ENCODE measurements at regions not wholly inside any gene's neighbourhood (a gene's known extent, or its start where the extent isn't known, plus 50 kb on each side); places are given as distances from the start of the nearest gene placed in this dataset.
"Not testable (repeated sequence)": the region's sequence is repeated elsewhere in the genome, so short reads cannot be mapped to it uniquely, and the experiment has no call there.

DNA sequence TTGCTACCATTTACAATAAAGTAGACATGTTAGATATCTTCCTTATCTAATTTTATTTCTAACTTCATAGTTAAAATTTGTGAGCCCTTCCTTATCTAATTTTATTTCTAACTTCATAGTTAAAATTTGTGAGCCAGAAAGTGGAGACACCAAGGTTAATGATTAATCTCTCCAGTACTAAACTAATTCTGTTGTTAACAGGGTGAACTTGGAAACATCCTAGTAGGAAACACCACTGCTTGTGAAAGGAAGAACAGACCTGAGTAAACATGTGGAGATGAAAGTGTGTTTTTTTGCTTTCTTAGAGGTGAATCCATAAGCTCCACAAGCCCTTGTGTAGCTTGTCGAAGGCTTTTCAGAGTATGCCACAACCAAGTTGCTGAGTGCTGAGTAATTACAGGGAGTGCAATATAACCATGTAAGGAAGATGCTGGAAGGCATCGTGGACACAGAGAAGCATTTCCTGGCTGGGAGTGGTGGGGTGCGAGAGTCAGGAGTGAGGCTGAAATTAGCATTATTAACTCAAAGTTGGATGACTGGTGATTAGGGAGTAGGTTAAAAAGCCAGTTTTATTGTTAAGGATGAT lies 118.6 kb upstream of the NEIL3 start:
- peak in 1 of 2 experiments; percentile 0 for DNase-seq

DNA sequence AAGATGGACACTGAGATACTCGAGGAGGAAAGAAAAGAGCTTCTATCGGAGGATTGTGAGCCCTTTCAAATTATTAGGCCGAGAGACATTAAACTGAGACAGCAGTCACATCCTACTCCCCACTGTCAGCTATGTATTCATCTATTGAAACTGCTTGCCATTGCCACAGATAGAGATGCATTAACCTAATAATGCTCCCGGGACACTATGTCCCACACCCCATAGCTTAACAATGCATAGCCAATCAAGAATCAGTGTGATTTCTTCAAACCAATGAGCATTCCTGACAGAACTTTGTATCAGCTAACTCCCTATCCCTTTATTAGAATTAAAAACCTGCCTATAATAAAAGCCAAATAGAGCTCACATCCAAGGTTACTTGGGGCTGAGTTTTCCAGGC lies 118.1 kb upstream of the NEIL3 start:
- no peak for DNase-seq

DNA sequence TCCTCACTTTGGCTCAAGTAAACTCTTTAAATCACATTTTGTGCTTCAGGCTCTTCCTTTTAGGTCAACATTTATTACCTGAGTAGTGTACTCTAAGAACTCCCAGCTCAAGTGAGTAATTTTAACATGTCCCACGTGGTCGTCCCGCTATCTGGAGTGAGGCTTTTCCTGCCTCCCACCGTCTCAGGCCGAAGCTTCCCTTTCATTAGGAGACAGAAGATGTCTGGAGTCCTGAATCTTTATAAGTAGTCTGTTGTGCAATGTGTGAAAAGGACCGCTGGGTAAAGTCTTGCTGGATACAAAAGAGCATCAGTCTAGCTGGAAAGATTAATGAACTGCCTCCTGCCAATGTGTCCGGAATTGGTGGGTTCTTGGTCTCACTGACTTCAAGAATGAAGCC lies 117.7 kb upstream of the NEIL3 start:
- DNase-seq, result no peak

DNA sequence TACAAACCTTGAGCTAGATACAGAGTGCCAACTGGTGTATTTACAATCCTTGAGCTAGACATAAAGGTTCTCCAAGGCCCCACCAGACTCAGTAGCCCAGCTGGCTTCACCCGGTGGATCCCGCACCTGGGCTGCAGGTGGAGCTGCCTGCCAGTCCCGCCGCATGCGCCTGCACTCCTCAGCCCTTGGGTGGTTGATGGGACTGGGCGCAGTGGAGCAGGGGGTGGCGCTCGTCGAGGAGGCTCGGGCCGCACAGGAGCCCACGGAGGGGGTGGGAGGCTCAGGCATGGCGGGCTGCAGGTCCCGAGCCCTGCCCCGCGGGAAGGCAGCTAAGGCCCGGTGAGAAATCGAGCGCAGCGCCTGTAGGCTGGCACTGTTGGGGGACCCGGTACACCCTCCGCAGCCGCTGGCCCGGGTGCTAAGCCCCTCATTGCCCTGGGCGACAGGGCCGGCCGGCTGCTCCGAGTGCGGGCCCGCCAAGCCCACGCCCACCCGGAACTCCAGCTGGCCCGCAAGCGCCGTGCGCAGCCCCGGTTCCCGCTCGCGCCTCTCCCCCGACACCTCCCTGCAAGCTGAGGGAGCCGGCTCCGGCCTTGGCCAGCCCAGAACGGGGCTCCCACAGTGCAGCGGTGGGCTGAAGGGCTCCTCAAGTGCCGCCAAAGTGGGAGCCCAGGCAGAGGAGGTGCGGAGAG lies 116.5 kb upstream of the NEIL3 start:
- not testable (repeated sequence) for DNase-seq

DNA sequence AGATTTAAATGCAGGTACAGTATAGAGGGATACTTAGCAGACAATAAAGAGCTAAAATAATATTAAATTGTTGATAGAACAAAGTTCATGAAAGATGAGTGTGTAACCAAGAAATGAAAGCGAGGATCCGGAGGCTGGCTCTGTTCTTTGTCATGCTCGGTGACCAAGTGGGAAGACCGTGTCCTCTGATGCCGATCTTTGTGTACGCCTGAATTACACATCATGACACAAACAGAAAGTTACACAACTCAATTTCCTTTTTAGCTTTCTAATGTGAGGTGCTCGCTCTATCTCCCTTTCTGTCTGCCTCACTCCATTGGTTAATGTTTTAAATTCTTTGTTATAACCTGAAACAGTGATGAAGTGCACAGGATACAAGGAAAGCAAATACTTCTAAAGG lies 114.8 kb upstream of the NEIL3 start:
- DNase-seq, result no peak

DNA sequence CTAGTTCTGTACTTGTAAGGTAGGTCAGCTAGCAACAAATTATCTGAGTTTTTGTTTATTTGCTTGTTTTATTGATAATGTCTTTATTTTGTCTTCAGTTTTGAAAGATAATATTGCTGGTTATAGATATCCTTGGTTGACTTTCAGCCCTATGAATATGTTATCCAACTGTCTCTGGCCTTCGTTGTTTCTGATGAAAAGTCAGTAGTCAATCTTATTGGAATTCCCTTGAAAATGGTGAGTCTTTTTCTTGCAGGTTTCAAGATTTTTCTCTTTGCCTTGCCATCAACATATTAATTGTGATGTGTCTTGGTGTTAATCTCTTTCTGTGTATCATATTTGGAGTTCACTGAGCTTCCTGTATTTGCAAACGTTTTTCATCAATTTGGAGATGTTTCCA lies 113.1 kb upstream of the NEIL3 start:
- DNase-seq, result no peak

DNA sequence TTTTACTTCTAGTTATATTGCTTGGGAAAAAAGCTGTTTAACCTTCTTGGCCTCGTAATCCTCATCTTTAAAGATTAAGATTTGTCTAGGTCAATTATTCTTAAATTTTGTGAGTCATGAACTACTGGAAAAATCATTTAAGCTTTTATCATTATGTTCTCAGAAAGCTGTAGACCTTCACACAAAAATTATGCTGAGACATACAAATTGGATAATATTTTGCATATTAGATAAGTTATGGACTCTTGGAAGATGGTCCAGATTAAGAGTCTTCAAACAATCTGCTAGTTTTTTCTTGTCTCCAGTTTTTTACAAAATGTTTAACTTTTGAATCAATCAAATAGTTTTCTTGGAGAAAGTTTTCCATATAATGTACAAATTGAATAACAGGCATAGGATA lies 108.1 kb upstream of the NEIL3 start:
- DNase-seq, result no peak

DNA sequence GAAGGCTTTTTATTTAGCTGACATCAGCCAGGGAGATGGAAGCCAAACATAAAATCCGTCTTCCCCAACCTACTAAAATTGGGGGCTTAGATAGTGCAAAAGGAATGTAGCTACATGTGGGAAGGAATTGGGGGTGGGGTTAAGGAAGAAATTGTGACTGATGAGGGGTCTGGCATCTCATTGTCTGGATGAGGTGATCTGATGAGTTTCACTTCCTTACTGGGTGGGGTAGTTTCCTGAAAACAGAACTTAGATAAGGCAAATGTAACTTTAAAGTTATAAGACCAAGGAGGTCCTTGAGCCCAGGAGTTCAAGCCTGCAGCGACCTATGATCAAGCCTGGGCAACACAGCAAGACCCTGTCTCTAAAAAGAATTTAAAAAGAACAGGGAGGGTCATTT lies 105.5 kb upstream of the NEIL3 start:
- no peak for DNase-seq

DNA sequence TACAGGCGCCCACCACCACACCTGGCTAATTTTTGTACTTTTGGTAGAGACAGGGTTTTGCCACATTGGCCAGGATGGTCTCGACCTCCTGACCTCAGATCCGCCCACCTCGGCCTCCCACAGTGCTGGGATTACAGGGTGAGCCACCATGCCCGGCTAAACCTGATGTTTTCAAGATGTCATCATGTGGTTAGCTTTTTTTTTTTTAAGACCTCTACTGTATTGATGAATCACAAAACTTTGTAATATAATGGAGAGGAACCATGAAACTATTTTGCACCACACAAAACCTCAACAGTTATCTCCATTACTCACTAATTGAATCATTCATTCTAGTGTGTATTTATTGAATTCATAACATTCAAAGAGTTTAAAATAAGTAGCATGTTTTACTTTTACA lies 94.7 kb upstream of the NEIL3 start:
- no peak for DNase-seq

DNA sequence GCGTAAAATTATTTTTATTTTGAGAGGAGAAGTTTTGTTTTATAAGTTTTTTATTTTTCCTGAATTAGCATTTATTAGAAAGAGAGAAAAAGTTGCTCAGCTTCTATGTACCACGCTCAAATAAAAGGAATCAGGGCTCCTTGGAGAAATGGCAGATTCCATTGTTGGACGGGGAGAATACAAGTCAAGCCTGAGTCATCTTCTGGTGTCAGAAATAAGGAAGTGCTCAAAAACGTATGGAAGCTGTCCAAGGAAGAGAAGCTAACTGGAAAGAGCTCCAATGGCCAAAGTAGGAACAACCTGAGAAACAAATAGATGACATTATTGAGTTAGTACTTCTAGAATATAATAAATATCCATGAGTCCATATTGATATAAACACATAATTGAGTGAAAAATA lies 89.3 kb upstream of the NEIL3 start:
- no peak for DNase-seq

DNA sequence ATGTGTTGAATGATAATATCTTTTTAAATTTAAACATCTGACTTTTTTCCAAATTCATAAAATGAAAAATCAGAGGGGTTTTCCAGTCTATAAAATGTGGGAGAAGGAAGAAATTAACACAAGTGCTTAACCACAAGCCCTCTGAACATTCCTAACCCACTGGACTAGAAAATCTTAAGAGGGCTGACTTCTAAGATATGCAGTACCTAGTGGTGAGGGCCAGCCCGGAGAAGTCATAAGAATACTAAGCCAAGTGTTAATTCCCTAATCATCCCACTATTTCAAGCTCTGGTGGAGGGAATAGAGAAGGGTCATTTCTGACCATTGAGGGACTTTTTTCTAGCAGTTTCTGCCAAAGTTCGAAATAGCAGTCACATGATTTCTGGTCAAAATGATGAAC lies 86.9 kb upstream of the NEIL3 start:
- no peak for DNase-seq

DNA sequence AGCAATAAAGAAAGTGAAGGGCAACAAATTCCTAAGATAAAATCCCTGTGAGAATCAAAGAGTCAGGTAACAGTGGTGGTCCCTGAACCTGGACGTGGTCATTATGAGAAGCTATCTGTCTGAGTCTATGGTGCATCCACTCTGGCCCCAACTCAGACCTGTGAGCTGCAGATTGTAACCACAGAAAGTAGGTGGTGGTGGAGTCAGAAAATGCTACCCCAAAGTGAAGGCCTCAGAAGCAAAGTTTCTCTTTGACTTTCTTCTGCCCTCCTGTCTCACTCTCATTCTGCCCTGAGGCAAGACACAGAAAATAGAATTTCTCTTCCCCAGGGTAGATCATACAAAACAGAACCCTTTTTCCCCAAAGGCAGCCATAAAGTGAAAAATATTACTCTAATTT lies 84.1 kb upstream of the NEIL3 start:
- DNase-seq, result no peak

DNA sequence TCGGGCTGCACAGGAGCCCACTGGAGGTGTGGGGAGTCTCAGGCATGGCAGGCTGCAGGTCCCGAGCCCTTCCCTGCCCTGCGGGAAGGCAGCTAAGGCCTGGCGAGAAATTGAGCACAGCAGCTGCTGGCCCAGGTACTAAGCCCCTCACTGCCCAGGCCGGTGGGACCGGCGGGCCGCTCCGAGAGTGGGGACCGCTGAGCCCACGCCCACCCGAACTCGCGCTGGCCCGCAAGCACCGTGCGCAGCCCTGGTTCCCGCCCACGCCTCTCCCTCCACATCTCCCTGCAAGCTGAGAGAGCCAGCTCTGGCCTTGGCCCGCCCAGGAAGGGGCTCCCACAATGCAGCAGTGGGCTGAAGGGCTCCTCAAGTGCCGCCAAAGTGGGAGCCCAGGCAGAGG lies 82.0 kb upstream of the NEIL3 start:
- no peak for DNase-seq

DNA sequence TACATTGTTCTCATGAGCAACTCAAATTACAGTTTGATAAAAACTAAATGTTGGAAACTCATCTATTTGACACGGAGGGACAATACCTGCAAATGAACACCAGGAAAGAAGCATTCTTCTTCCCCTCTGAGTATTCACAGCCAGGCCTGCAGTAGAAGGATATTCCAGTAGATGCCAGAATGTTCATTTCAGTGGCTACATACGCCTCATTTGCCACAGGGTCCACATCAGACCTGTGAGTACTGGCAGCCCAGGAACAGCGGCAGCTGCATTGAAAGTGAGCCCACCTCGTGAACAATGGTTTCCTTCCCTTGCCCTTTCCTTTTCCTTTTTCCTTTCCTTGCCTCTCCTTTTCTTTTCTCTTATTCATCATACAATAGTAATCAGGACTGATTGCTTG lies 81.1 kb upstream of the NEIL3 start:
- no peak for DNase-seq

DNA sequence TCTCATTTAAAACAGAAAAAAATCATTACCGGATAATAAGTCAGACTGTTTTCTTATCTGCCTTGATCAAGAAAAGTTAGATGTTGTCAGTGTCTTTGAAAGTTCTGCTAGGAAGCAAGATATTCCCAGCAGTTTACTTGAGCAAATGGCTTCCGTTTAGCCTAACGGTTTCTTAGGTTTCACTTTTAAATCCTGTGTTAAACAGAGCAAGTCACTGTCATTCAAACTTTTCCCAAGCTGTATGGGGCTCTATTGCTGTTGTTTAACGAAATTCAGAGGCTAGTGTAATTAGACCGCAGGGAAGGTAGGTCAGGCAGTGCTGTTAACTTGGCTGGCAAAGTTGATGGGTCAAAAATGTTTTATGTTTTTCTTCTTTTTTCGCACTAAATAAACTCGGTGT lies 80.3 kb upstream of the NEIL3 start:
- no peak for DNase-seq

DNA sequence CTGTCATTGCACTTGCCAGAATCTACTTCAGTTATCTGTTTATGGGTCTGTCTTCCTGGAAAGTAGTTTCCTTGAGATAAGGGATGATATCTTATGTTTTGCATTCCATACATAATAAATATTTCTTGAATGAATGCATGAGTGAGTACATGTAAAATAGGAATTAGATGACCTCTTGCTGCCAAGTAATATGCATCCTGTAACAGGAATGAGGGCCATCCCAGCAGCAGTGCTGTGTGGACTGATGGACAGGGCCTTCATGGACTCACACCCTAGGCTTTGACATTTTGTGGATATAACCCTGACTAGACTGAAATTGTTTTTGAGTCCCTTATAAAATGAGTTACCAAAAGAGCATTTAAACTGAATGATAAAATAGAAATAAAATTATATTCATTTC lies 77.2 kb upstream of the NEIL3 start:
- no peak for DNase-seq

DNA sequence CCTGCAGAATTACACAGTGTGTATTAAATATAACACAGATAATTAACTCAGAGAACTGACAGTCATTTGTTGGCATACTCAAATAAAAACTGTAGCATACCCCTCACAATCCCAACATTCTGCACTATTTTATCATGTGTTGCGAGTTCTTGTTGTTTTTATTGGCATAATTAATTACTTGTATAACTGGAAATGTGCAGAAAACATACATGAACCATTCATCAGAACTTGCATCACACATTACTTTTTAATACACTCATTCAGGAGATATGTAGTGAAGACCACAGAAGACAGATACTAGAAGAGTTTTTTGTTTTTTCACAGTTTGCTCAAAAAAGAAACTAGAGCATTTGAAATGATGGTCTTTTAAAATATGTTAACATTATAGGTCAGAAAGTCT lies 74.6 kb upstream of the NEIL3 start:
- no peak for DNase-seq

DNA sequence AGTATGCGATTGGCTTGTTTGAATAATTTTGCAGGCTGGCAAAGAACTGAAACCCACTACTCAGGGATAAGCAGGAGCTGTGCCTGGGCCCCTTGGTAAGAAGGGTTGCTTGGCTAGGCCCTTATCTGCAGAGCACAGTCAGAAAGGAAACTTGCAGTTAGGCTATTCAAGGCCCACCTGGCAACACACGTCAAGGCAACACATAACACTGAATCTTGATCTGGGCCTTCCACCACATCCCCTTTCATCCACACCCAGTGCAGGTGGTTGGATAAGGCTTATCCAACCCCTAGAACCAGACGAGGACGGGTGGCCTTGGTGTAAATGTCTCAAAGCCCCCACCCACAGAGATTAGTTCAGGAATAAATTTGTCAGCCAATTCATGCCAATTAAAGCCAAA lies 72.8 kb upstream of the NEIL3 start:
- no peak for DNase-seq

DNA sequence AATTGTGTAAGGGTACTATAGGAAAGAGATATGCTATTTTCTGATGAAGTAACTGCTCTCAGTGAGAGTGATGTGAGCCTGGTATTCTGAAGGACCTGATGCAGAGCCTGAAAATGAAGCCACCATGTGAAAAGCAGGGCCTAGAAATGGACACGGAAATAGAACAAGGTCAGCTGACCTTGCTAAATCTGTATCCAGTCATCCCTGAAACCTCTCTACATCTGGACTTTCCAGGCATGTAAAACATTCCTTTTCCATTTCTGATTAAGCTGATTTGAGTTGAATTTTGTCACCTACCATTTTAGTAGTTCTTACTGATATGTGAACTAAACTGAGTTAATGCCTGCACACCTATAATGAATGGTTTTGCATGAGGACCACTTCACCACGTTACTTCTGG lies 72.4 kb upstream of the NEIL3 start:
- DNase-seq, result no peak

DNA sequence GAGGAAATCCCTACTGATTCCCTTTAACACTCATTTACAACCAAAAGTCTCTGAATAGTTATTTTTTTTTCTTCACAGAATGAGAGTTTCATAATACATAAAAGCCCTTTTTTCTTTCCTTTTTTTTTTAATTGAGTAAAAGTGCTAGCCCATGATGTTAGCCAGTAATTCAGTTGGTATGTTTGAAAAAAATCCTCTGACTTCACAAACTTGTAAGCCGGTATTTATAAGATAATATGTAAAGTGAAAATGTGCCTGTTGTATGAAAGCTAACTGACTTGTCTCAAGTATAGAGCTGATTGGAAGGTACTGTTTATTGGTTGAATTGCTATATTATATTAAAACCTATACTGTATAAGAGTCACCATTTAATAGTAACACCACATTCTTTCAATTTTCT lies 70.2 kb upstream of the NEIL3 start:
- DNase-seq, result no peak

DNA sequence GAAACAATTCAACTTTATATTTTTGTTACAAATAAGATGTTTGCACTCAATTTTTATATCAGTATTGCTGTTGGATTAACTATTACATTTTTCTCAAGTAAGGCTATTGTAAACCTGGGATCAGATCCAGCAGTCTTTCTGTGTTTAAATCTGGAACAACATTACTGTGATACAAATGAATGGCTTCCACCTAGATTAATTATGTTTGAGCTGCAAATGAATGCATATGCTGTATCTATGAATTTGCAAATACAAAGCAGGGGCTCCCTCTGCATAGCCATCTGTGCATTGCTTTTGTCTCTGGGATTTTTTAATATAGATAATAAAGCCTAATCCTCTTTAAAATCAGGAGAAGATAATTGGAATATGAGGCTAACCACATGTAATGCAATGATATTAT lies 69.8 kb upstream of the NEIL3 start:
- peak in 1 of 2 experiments; percentile 49 for DNase-seq

DNA sequence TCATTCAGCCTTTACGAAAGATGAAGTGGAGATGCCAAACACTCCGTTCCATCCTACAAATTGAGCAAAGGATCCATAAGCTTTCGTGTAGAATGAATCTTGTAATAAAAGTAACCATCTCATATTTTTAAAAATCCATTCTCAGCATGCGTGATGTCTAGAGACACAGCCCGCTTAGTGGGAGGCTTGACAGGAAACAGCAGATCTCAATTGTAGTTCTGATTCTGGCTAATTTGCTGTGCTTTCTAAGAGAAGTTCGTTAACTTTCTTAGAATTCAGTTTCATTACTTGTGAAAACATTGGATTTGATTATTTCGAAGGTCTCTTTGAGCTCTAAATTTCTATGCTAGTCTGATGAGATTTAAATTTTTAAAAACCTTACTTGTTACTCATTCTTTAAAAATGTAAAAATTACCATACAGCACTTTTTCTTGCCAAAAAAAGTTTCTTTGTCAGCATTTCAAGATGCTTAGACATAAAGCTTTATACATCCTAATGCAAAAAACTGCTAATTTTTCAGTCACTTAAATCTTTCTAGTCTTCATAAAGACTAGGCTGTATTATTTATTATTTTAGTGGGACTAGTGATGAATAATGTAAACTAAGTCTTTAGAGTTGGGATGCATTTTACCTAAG lies 66.9 kb upstream of the NEIL3 start:
- DNase-seq, result no peak

DNA sequence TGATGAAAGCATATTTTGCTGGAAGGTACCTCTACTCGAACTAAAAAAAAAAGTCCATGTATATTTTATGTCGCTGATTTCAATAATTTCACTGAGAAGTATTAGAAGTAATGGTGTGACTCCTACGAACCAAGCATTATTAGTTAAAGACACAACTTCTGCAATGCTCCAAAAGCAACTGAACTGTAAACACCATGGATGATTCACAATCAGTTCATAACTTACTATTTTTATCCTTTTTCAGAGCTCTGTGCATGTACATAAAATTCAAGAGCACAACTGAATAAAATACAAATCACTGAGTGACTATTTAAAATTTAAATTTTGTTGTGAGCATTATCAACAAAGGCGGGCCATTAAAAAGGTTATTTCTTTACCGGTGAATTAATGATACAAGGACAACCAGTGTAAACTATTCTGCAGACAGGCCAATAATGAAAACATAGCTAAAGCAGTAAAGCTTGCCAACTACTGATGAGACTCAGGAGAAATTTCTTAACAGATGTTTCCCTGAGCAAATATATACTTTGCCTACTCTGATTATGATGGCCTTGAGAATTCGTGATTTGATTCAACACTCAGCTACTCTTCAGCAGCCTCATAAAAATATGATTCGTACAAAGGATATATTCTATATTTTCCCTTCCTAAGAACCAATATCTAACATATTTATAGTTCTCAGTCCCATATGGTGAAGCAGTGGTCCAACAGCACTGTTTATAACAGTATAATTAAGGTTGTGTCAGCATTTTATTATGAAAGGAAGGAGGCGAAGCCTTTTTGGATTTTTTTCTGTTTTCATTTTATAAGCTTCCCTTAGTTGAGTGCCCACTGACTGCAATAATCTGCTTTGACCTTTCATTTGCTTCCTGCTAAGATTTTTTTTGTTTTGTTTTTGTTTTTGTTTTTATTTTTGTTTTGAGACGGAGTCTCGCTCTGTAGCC lies 62.8 kb upstream of the NEIL3 start:
- no peak for DNase-seq

All from NCI-H526 (cell line).